ENCODE measurements at regions not wholly inside any gene's neighbourhood (a gene's known extent, or its start where the extent isn't known, plus 50 kb on each side); places are given as distances from the start of the nearest gene placed in this dataset.

DNA sequence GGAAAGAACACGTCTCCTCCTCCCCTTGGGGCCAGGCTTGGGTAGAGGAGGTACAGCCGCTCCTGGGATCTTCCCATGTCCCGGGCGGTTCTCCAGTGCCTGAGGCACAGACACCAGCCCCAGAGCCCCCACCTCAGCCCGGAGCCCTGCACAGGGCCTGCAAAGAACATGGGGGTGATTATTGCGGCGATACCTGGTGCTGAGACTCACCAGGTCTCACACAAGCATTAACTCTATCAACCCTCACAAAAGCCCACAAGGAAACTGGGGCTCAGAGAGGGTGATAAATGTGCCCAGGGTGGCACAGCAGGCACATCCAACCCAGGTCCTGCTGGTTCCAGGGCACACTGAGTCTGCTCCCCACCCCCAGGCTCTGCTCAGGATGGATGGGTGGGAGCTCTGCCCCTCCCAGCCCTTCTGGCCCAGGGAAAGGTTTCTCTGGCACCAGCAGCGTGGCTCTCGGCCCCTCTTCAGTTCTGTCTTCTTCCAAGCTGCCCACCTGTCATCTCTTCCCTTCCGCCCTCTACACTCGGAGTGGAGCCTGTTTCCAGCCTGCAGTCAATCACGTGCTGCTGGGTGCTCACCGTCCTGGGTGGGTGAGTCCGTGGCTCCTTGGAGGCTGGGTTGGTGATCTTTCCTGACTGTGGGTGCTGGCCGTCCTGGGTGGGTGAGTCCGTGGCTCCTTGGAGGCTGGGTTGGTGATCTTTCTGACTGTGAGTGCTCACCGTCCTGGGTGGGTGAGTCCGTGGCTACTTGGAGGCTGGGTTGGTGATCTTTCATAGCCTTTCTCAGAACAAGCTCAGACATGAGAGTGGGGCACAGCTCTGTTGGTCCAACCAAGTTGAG lies 53.6 kb upstream of the AJAP1 start:
- H3K4me3 ChIP-seq (ENCODE audit: low read length), result no peak overlapping the region
- no peaks in the 10 kb centered on the region for H3K36me3 ChIP-seq (ENCODE audit: control insufficient read depth, insufficient read depth, low read length)
- peaks cover 35% of the 10 kb centered on the region for H3K27me3 ChIP-seq (ENCODE audit: control insufficient read depth, insufficient read depth, low read length)
- DNase-seq, result no peak
- 87% methylated on average over 8 of the region's 18 CpGs for WGBS (ENCODE audit: insufficient coverage)
- H3K4me1 ChIP-seq (ENCODE audit: control insufficient read depth, insufficient read depth, low read length), result no peaks in the 10 kb centered on the region
- H3K27ac ChIP-seq (ENCODE audit: low read length), result no peak overlapping the region
- H3K9me3 ChIP-seq (replicated peaks; ENCODE audit: control insufficient read depth, low read depth, low read length), result no peaks in the 10 kb centered on the region

GRCh38 chr1:4601941-4602340 lies 52.5 kb upstream of the AJAP1 start:
- H3K36me3 ChIP-seq (ENCODE audit: control insufficient read depth, insufficient read depth, low read length), result no peaks in the 10 kb centered on the region
- 84% methylated on average over 2 of the region's 4 CpGs for WGBS (ENCODE audit: insufficient coverage)
- no peaks in the 10 kb centered on the region for H3K4me1 ChIP-seq (ENCODE audit: control insufficient read depth, insufficient read depth, low read length)
- H3K9me3 ChIP-seq (replicated peaks; ENCODE audit: control insufficient read depth, low read depth, low read length), result no peaks in the 10 kb centered on the region
- H3K4me3 ChIP-seq (ENCODE audit: low read length), result no peak overlapping the region
- DNase-seq, result no peak
- H3K27me3 ChIP-seq (ENCODE audit: control insufficient read depth, insufficient read depth, low read length), result peaks cover 41% of the 10 kb centered on the region
- H3K27ac ChIP-seq (ENCODE audit: low read length), result no peak overlapping the region

DNA sequence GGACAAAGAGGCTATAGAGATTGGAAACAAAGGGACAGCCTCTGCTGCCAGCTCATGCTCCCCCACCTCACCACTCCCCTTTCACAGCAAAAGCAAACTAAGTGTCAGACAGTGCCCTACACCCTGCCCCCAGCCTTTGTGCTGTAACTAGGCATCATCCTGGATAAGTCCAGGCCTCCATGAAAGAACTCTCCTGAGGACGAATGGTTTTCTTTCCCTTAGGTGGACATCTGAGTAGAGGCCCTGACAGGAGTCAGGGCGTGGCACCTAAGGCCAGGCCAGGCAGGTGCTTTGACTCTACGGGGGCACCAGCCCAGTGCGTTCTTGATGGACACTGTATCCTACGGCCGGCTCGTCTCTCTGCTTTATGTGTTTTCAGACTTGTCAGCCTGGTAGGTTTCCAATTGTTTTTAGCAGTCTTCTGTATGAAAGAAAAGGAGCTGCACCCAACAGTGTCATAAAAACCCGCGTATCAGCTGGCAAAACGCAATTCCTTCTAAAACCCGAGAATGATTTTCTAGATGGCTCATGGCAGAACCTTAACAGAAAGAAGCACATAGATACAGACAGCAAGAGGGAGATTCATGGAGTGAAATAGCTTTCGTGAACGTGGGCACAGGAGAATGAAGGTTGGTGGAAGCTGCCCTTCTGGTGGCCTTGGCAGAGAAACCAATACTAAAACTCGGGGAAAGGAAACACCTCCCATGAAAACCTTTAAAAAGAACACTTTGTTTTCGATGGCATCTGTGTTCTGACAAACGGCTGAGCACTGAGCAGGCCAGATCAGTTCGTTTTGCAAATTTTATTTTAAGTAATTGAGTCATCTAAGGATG lies 51.7 kb upstream of the AJAP1 start:
- H3K4me3 ChIP-seq (ENCODE audit: low read length), result no peak overlapping the region
- H3K27ac ChIP-seq (ENCODE audit: low read length), result no peak overlapping the region
- H3K27me3 ChIP-seq (ENCODE audit: control insufficient read depth, insufficient read depth, low read length), result peaks cover 44% of the 10 kb centered on the region
- H3K36me3 ChIP-seq (ENCODE audit: control insufficient read depth, insufficient read depth, low read length), result no peaks in the 10 kb centered on the region
- no peak for DNase-seq
- H3K4me1 ChIP-seq (ENCODE audit: control insufficient read depth, insufficient read depth, low read length), result no peaks in the 10 kb centered on the region
- 73% methylated on average over 7 of the region's 17 CpGs for WGBS (ENCODE audit: insufficient coverage)
- no peaks in the 10 kb centered on the region for H3K9me3 ChIP-seq (replicated peaks; ENCODE audit: control insufficient read depth, low read depth, low read length)

DNA sequence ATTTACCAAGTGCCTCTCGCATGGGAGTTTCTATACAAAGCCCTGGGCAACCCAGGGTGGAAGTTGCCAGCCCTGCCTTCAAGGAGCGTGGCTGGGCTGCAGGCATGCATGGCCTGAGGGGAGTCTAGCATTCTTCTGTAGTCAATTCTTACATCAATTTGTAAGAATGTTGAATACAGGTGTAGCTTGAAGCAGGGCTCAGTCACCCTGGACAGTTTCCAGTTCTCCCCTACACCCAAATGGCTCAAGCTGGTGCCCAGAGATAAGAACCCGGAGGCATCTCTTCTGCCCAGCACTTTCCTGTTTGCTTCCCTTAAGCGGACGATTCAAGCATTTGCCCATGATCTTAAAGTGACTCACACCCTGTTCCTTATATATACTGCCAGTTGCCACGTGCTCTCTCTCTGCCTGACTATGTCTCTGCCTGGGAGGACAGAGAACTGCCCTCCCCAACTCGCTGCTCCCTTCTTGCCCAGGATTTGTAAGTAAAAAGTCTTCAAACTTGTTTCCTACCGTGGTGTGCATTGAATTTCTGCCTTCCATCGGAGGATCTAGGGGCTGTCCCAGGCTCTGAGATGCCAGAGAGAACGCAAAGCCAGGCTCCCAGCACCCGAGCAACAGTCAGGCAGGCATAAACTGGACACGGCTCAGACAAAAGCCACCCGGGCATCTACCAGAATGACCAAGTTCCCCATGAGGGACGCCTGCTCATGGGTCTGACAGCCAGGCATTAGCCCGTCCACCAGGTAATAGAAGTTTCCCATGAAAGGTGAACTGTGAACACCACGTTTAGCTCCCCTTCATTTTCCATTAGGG lies 50.9 kb upstream of the AJAP1 start:
- no peaks in the 10 kb centered on the region for H3K36me3 ChIP-seq (ENCODE audit: control insufficient read depth, insufficient read depth, low read length)
- no peaks in the 10 kb centered on the region for H3K4me1 ChIP-seq (ENCODE audit: control insufficient read depth, insufficient read depth, low read length)
- H3K9me3 ChIP-seq (replicated peaks; ENCODE audit: control insufficient read depth, low read depth, low read length), result no peaks in the 10 kb centered on the region
- peaks cover 45% of the 10 kb centered on the region for H3K27me3 ChIP-seq (ENCODE audit: control insufficient read depth, insufficient read depth, low read length)
- no peak overlapping the region for H3K4me3 ChIP-seq (ENCODE audit: low read length)
- WGBS (ENCODE audit: insufficient coverage), result 74% methylated on average over 14 of the region's 16 CpGs
- DNase-seq, result no peak
- H3K27ac ChIP-seq (ENCODE audit: low read length), result no peak overlapping the region
